Neutrophil (primary cell): ENCODE measurements at regions not wholly inside any gene's neighbourhood (a gene's known extent, or its start where the extent isn't known, plus 50 kb on each side); places are given as distances from the start of the nearest gene placed in this dataset.
"Not testable (repeated sequence)": the region's sequence is repeated elsewhere in the genome, so short reads cannot be mapped to it uniquely, and the experiment has no call there.

ENCODE experiments used
- H3K27ac ChIP-seq: fragments of 200-600 bp; sonication (generic); 2 replicates; pipeline ENCODE4 v1.5.1; 2016; ENCODE audit warnings: mild to moderate bottlenecking, moderate library complexity
- H3K27me3 ChIP-seq: fragments of 200-600 bp; sonication (generic); 2 replicates; pipeline ENCODE4 v1.6.0; 2016; ENCODE audit warnings: mild to moderate bottlenecking
- H3K36me3 ChIP-seq: fragments of 200-600 bp; sonication (generic); 2 replicates; pipeline ENCODE4 v1.5.1; 2017
- H3K4me1 ChIP-seq, 2 experiments: fragments of 200-600 bp in 1 of 2; sonication (generic) in 1 of 2; 1 replicate in 1 of 2; 2 replicates in 1 of 2; pipeline versions ENCODE4 v1.5.1 to v1.6.1; 2013 to 2016; ENCODE audit warnings: low read depth in 1 of 2, low read length in 1 of 2, mild to moderate bottlenecking in 1 of 2, moderate library complexity in 1 of 2; ENCODE audit not compliant: control insufficient read depth in 1 of 2, insufficient read depth in 1 of 2
- H3K4me3 ChIP-seq, 2 experiments: fragments of 200-600 bp in 1 of 2; sonication (generic) in 1 of 2; 1 replicate in 1 of 2; 2 replicates in 1 of 2; pipeline ENCODE4 v1.5.1; 2013 to 2016; ENCODE audit warnings: low read depth in 1 of 2, low read length in 1 of 2, mild to moderate bottlenecking in 1 of 2, moderate library complexity in 1 of 2
- H3K9me3 ChIP-seq: fragments of 200-600 bp; sonication (generic); 2 replicates; pipeline ENCODE4 v1.5.1; 2016
- TF ChIP-seq, protein P1 (sequence below): fragments of 200-600 bp; sonication (generic); IDR thresholded peaks from 2 replicates; pipeline ENCODE4 v1.5.1; 2016; ENCODE audit warnings: antibody characterized with exemption

DNA sequence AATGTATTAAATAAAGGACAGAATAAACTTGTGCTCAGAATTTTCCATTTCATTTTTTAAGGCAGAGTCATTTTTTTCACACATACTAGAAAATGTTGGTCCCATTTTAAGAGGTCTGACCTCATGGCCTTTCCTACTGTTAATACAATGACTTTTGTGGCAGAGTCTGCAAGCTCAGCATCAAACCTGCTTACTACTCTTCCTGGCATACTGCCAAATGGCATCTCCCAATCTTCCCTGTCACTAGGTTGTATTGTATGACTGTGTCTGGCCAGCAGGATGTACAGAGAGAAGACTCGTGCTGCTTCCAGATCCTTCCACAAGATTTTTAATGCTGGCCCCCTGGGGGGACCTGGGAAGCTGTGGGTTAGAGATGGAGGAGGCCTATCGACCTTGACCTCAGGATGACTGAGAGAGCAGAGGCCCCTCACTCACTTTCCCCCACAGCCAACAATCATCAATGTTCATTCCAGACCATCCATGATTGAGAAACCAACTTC lies 64.7 kb downstream of the BARX1 start:
- Histone ChIP-seq H3K4me3 (no peak overlapping the region), H3K9me3 (no peaks in the 10 kb centered on the region), H3K27ac (no peak overlapping the region), H3K27me3 (peaks cover 7% of the 10 kb centered on the region), H3K4me1 (no peaks in the 10 kb centered on the region), H3K36me3 (no peaks in the 10 kb centered on the region)
- TF ChIP-seq, protein P1, sequence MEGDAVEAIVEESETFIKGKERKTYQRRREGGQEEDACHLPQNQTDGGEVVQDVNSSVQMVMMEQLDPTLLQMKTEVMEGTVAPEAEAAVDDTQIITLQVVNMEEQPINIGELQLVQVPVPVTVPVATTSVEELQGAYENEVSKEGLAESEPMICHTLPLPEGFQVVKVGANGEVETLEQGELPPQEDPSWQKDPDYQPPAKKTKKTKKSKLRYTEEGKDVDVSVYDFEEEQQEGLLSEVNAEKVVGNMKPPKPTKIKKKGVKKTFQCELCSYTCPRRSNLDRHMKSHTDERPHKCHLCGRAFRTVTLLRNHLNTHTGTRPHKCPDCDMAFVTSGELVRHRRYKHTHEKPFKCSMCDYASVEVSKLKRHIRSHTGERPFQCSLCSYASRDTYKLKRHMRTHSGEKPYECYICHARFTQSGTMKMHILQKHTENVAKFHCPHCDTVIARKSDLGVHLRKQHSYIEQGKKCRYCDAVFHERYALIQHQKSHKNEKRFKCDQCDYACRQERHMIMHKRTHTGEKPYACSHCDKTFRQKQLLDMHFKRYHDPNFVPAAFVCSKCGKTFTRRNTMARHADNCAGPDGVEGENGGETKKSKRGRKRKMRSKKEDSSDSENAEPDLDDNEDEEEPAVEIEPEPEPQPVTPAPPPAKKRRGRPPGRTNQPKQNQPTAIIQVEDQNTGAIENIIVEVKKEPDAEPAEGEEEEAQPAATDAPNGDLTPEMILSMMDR = no peak

GRCh38 chr9:93886911-93887310 lies 68.2 kb downstream of the BARX1 start:
- Histone ChIP-seq H3K9me3 (no peaks in the 10 kb centered on the region), H3K36me3 (no peaks in the 10 kb centered on the region), H3K4me1 (no peaks in the 10 kb centered on the region), H3K27ac (no peak overlapping the region), H3K27me3 (peaks cover 10% of the 10 kb centered on the region), H3K4me3 (no peak overlapping the region)
- TF ChIP-seq, protein P1 = no peak

DNA sequence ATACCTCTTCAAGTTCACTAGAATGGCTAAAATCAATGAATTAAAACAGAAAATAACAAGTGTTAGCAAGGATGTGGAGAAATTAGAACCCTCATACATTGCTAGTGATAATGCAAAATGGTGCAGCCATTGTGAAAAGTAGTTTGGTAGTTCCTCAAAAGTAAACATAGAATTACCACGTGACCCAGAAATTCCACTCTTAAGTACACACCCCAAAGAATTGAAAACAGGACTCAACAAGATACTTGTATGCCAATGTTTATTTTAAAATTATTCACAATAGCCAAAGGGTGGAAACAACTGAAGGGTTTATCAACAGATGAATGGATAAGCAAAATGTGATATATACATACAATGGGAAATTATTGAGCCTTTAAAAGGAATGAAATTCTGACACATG lies 70.3 kb downstream of the BARX1 start:
- peaks cover 10% of the 10 kb centered on the region for H3K27me3 ChIP-seq
- H3K4me3 ChIP-seq = no peak overlapping the region
- H3K27ac ChIP-seq = no peak overlapping the region
- TF ChIP-seq, protein P1 = no peak
- no peaks in the 10 kb centered on the region for H3K36me3 ChIP-seq
- no peaks in the 10 kb centered on the region for H3K9me3 ChIP-seq
- no peaks in the 10 kb centered on the region for H3K4me1 ChIP-seq

GRCh38 chr9:93879662-93880407 lies 75.3 kb downstream of the BARX1 start:
- not testable (repeated sequence) for H3K9me3 ChIP-seq, H3K4me1 ChIP-seq, H3K27me3 ChIP-seq, H3K27ac ChIP-seq, H3K36me3 ChIP-seq, H3K4me3 ChIP-seq

DNA sequence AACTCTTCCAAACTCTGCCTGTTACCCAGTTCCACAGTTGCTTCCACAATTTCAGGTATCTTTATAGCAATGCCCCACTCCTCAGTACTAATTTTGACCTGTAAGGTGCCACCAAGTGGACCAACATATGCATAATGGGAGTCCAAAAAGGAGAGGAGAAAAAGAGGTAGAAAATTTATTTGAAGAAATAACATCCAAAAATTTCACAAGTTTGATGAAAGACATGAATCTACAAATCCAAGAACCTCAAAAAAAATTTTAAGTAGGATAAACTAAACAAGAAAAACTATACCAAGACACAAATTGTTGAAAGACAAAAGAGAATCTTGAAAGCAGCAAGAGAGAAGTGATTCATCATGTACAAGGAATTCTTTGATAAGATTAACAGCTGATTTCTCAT lies 79.8 kb downstream of the BARX1 start:
- no peaks in the 10 kb centered on the region for H3K36me3 ChIP-seq
- no peak overlapping the region for H3K27ac ChIP-seq
- H3K4me3 ChIP-seq = no peak overlapping the region
- H3K4me1 ChIP-seq = no peaks in the 10 kb centered on the region
- TF ChIP-seq, protein P1 = no peak
- no peaks in the 10 kb centered on the region for H3K9me3 ChIP-seq
- H3K27me3 ChIP-seq = no peaks in the 10 kb centered on the region

- Histone ChIP-seq H3K36me3 (no peaks in the 10 kb centered on the region), H3K4me3 (no peak overlapping the region), H3K27ac (no peak overlapping the region), H3K4me1 (no peaks in the 10 kb centered on the region), H3K27me3 (no peaks in the 10 kb centered on the region), H3K9me3 (no peaks in the 10 kb centered on the region)
- TF ChIP-seq, protein P1 = no peak
Measured at GRCh38 chr9:93874242-93874641, 80.9 kb downstream of the BARX1 start.
